ENCODE measurements at regions not wholly inside any gene's neighbourhood (a gene's known extent, or its start where the extent isn't known, plus 50 kb on each side); places are given as distances from the start of the nearest gene placed in this dataset.
"Not testable (repeated sequence)": the region's sequence is repeated elsewhere in the genome, so short reads cannot be mapped to it uniquely, and the experiment has no call there.

DNA sequence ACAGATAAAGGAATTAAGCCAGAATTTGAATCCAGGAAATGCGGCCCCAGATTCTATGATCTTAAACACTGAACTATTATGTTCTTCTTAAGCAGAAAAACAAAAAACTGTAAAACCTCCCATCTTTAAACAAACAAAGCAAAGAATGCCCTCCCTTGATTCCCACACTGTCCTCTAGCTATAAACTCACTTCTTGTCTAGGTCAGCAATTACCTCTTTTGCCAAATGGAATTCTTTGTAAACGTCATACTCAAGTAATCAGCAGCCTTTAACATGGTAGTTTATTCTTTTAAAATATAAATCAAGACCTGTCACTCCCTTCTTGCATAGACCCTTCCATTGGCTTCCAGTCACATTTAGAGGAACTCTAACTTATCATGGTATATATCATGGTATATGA is 958.9 kb upstream of the CNTN5 start:
- TF ChIP-seq, protein P1, sequence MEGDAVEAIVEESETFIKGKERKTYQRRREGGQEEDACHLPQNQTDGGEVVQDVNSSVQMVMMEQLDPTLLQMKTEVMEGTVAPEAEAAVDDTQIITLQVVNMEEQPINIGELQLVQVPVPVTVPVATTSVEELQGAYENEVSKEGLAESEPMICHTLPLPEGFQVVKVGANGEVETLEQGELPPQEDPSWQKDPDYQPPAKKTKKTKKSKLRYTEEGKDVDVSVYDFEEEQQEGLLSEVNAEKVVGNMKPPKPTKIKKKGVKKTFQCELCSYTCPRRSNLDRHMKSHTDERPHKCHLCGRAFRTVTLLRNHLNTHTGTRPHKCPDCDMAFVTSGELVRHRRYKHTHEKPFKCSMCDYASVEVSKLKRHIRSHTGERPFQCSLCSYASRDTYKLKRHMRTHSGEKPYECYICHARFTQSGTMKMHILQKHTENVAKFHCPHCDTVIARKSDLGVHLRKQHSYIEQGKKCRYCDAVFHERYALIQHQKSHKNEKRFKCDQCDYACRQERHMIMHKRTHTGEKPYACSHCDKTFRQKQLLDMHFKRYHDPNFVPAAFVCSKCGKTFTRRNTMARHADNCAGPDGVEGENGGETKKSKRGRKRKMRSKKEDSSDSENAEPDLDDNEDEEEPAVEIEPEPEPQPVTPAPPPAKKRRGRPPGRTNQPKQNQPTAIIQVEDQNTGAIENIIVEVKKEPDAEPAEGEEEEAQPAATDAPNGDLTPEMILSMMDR (IDR thresholded peaks at IDR 0.05; ENCODE audit: low read depth, low read length): no peak
- TF ChIP-seq EZH2phosphoT487 (IDR thresholded peaks at IDR 0.05; ENCODE audit: low read depth): no peak
- no peaks in the 10 kb centered on the region for H3K79me2 ChIP-seq (ENCODE audit: low read length)
- H3K4me3 ChIP-seq (ENCODE audit: low read length): no peak overlapping the region
- no peaks in the 10 kb centered on the region for H3K4me1 ChIP-seq (ENCODE audit: low read length)
- no peaks in the 10 kb centered on the region for H3K9me3 ChIP-seq (ENCODE audit: insufficient read depth, low read length)
- no peaks in the 10 kb centered on the region for H3K36me3 ChIP-seq (replicated peaks; ENCODE audit: low read depth, low read length)
- H3K9ac ChIP-seq (ENCODE audit: low read length): no peak overlapping the region
- H3K27me3 ChIP-seq (ENCODE audit: low read depth, low read length): no peaks in the 10 kb centered on the region
- no peak overlapping the region for H3K27ac ChIP-seq (ENCODE audit: low read length)
- no peak overlapping the region for H3K4me2 ChIP-seq (ENCODE audit: low read length)
- H4K20me1 ChIP-seq (ENCODE audit: insufficient read depth, low read length): no peaks in the 10 kb centered on the region
- no peak overlapping the region for H2AFZ ChIP-seq (ENCODE audit: low read depth, low read length)

DNA sequence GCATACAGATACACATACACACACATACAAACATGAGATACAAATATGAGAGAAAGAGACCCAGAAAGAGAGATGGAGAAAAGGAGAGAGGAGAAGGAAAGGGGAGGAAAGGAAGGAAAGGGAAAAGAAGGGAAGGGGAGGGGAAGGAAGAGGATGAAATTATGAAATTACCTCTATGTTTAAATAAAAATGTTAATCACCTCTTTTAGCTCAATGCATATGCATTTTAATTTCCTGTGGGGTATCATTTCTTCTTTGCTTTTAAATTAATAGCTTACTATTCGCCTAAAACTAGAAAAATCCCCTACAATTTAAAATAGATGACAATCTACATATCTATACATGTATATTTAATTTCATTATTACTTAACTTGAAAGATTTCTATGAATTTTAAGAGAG is 958.0 kb upstream of the CNTN5 start:
- Histone ChIP-seq H3K27ac (ENCODE audit: low read length) (no peak overlapping the region), H3K9me3 (ENCODE audit: insufficient read depth, low read length) (no peaks in the 10 kb centered on the region), H3K4me1 (ENCODE audit: low read length) (no peaks in the 10 kb centered on the region), H3K9ac (ENCODE audit: low read length) (no peak overlapping the region), H3K27me3 (ENCODE audit: low read depth, low read length) (no peaks in the 10 kb centered on the region), H4K20me1 (ENCODE audit: insufficient read depth, low read length) (no peaks in the 10 kb centered on the region), H2AFZ (ENCODE audit: low read depth, low read length) (no peak overlapping the region), H3K79me2 (ENCODE audit: low read length) (no peaks in the 10 kb centered on the region), H3K36me3 (replicated peaks; ENCODE audit: low read depth, low read length) (no peaks in the 10 kb centered on the region), H3K4me3 (ENCODE audit: low read length) (no peak overlapping the region), H3K4me2 (ENCODE audit: low read length) (no peak overlapping the region)
- TF ChIP-seq, protein P1 (IDR thresholded peaks at IDR 0.05; ENCODE audit: low read depth, low read length): no peak
- no peak for TF ChIP-seq EZH2phosphoT487 (IDR thresholded peaks at IDR 0.05; ENCODE audit: low read depth)

DNA sequence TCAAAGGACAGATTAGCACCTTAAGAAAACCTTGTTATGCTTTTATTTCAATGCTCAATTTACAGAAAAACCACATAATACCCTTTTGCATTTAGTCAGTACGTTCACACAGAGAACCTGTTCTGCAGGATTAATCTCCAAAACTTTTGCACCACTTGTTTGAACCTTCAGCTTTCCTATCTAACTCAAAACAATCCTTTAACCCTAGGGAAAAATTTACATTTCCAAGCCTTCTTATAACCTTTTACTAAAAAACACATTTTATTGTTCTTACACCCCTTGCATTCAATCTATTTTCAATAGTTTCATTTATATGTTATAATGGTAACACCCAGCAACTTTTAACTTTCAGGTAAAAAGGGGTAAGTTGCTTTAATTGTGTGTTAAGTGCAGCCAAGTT is 952.5 kb upstream of the CNTN5 start:
- H3K9ac ChIP-seq (ENCODE audit: low read length): no peak overlapping the region
- no peaks in the 10 kb centered on the region for H3K79me2 ChIP-seq (ENCODE audit: low read length)
- no peaks in the 10 kb centered on the region for H3K36me3 ChIP-seq (replicated peaks; ENCODE audit: low read depth, low read length)
- no peaks in the 10 kb centered on the region for H3K4me1 ChIP-seq (ENCODE audit: low read length)
- H3K27me3 ChIP-seq (ENCODE audit: low read depth, low read length): no peaks in the 10 kb centered on the region
- H3K4me3 ChIP-seq (ENCODE audit: low read length): no peak overlapping the region
- no peak overlapping the region for H3K27ac ChIP-seq (ENCODE audit: low read length)
- no peaks in the 10 kb centered on the region for H4K20me1 ChIP-seq (ENCODE audit: insufficient read depth, low read length)
- H3K4me2 ChIP-seq (ENCODE audit: low read length): no peak overlapping the region
- TF ChIP-seq EZH2phosphoT487 (IDR thresholded peaks at IDR 0.05; ENCODE audit: low read depth): no peak
- TF ChIP-seq, protein P1 (IDR thresholded peaks at IDR 0.05; ENCODE audit: low read depth, low read length): no peak
- H3K9me3 ChIP-seq (ENCODE audit: insufficient read depth, low read length): no peaks in the 10 kb centered on the region
- H2AFZ ChIP-seq (ENCODE audit: low read depth, low read length): no peak overlapping the region

DNA sequence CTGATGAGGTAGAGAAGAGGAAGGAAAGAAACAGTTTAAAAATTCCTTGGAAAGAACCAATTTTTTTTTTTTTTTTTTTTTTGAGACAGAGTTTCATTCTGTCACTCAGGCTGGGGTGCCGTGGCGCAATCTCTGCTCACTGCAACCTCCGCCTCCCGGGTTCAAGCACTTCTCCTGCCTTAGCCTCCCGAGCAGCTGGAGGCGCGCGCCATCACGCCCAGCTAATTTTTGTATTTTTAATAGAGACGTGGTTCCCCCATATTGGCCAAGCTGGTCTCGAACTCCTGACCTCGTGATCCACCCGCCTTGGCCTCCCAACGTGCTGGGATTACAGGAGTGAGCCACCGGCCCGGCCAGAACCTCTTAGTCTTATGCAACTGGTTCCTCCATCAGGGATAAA is 951.6 kb upstream of the CNTN5 start:
- not testable (repeated sequence) for H3K36me3 ChIP-seq (replicated peaks; ENCODE audit: low read depth, low read length); H3K79me2 ChIP-seq (ENCODE audit: low read length); H3K9me3 ChIP-seq (ENCODE audit: insufficient read depth, low read length); H3K9ac ChIP-seq (ENCODE audit: low read length); H3K4me3 ChIP-seq (ENCODE audit: low read length); H3K27ac ChIP-seq (ENCODE audit: low read length); H3K4me2 ChIP-seq (ENCODE audit: low read length); H3K27me3 ChIP-seq (ENCODE audit: low read depth, low read length); H3K4me1 ChIP-seq (ENCODE audit: low read length); H2AFZ ChIP-seq (ENCODE audit: low read depth, low read length); H4K20me1 ChIP-seq (ENCODE audit: insufficient read depth, low read length)

DNA sequence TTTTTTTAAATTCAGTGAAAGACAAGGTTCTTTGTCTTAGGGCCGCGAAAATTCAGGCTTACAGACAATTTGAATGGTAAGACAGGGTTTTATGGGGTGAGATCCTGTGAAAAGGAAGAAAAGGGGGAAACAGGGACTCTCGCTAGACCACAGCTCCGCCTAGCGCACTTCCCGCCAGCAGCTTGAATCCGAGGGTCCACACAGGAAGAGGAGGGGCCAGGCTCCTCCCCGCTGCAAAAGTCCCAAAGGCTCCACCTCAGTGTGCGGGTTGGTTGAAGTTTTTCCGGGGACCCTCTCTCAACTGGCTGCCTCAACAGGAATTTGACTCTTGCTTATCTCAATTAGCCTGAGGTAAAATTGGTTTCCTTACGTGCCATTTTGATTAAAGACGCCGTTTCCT is 950.9 kb upstream of the CNTN5 start:
- Histone ChIP-seq H3K9me3 (ENCODE audit: insufficient read depth, low read length) (no peaks in the 10 kb centered on the region), H3K4me1 (ENCODE audit: low read length) (no peaks in the 10 kb centered on the region), H4K20me1 (ENCODE audit: insufficient read depth, low read length) (no peaks in the 10 kb centered on the region), H3K27me3 (ENCODE audit: low read depth, low read length) (no peaks in the 10 kb centered on the region), H2AFZ (ENCODE audit: low read depth, low read length) (no peak overlapping the region), H3K9ac (ENCODE audit: low read length) (no peak overlapping the region), H3K4me3 (ENCODE audit: low read length) (no peak overlapping the region), H3K27ac (ENCODE audit: low read length) (no peak overlapping the region), H3K79me2 (ENCODE audit: low read length) (no peaks in the 10 kb centered on the region), H3K36me3 (replicated peaks; ENCODE audit: low read depth, low read length) (no peaks in the 10 kb centered on the region), H3K4me2 (ENCODE audit: low read length) (no peak overlapping the region)
- TF ChIP-seq, protein P1 (IDR thresholded peaks at IDR 0.05; ENCODE audit: low read depth, low read length): no peak
- TF ChIP-seq EZH2phosphoT487 (IDR thresholded peaks at IDR 0.05; ENCODE audit: low read depth): no peak

Measured in OCI-LY3 (cell line).